Astrocyte (in vitro differentiated cells and primary cell): ENCODE measurements at regions not wholly inside any gene's neighbourhood (a gene's known extent, or its start where the extent isn't known, plus 50 kb on each side); places are given as distances from the start of the nearest gene placed in this dataset.
A peak's percentile ranks its signal among the peaks of the same experiment; 100 is the strongest.

Experiments used
- DNase-seq: peaks from one replicate; pipeline ENCODE4 v3.0.0-alpha.2; 2010; ENCODE audit warnings: low read depth
- FAIRE-seq: peaks from 2 replicates; lab custom pipeline; 2011; peaks lifted over from hg19 to GRCh38; lab: Jason Lieb, UNC
- H2AFZ ChIP-seq: 2 replicates; pipeline ENCODE4 v1.6.0; 2012; ENCODE audit warnings: low read depth, low read length, inconsistent platforms
- H3K27ac ChIP-seq: 2 replicates; pipeline ENCODE4 v1.5.1; 2011; ENCODE audit warnings: low read depth, low read length, inconsistent platforms
- H3K27me3 ChIP-seq: 2 replicates; pipeline ENCODE4 v1.6.0; 2011; ENCODE audit warnings: low read length, inconsistent platforms; ENCODE audit not compliant: insufficient read depth
- H3K36me3 ChIP-seq: 2 replicates; pipeline ENCODE4 v1.5.1; 2011; ENCODE audit warnings: low read length, inconsistent platforms; ENCODE audit not compliant: insufficient read depth
- H3K4me1 ChIP-seq: 2 replicates; pipeline ENCODE4 v1.5.1; 2011; ENCODE audit warnings: low read length, inconsistent platforms; ENCODE audit not compliant: insufficient read depth
- H3K4me2 ChIP-seq: 2 replicates; pipeline ENCODE4 v1.6.0; 2012; ENCODE audit warnings: low read length, inconsistent platforms
- H3K4me3 ChIP-seq: 2 replicates; pipeline ENCODE4 v1.5.1; 2011; ENCODE audit warnings: low read depth, mild to moderate bottlenecking, low read length, inconsistent platforms; ENCODE audit not compliant: insufficient read depth
- H3K79me2 ChIP-seq: 2 replicates; pipeline ENCODE4 v1.6.0; 2012; ENCODE audit warnings: mild to moderate bottlenecking, low read length, inconsistent platforms; ENCODE audit not compliant: insufficient read depth
- H3K9ac ChIP-seq: 2 replicates; pipeline ENCODE4 v1.6.0; 2012; ENCODE audit warnings: mild to moderate bottlenecking, low read length, inconsistent platforms
- H3K9me3 ChIP-seq: 2 replicates; pipeline ENCODE4 v1.5.1; 2012; ENCODE audit warnings: low read depth, mild to moderate bottlenecking, low read length, inconsistent platforms; ENCODE audit not compliant: insufficient read depth
- H4K20me1 ChIP-seq: 2 replicates; pipeline ENCODE4 v1.6.0; 2012; ENCODE audit warnings: low read length, inconsistent platforms; ENCODE audit not compliant: insufficient read depth
- H3K27ac Mint-ChIP-seq: one replicate; pipeline ENCODE4 v1.8.0; 2021; ENCODE audit warnings: mild to moderate bottlenecking, mixed read lengths; ENCODE audit not compliant: unreplicated experiment
- H3K27me3 Mint-ChIP-seq: one replicate; pipeline ENCODE4 v1.8.0; 2021; ENCODE audit warnings: low read depth, mixed read lengths; ENCODE audit not compliant: unreplicated experiment
- H3K36me3 Mint-ChIP-seq: one replicate; pipeline ENCODE4 v1.8.0; 2021; ENCODE audit warnings: low read depth, mixed read lengths; ENCODE audit not compliant: unreplicated experiment
- H3K4me1 Mint-ChIP-seq: one replicate; pipeline ENCODE4 v1.8.0; 2021; ENCODE audit warnings: low read depth, mixed read lengths; ENCODE audit not compliant: unreplicated experiment
- H3K4me3 Mint-ChIP-seq: one replicate; pipeline ENCODE4 v1.8.0; 2021; ENCODE audit warnings: mild to moderate bottlenecking, moderate library complexity, mixed read lengths; ENCODE audit not compliant: unreplicated experiment
- H3K9me3 Mint-ChIP-seq: one replicate; pipeline ENCODE4 v1.8.0; 2021; ENCODE audit warnings: mild to moderate bottlenecking, mixed read lengths; ENCODE audit not compliant: unreplicated experiment
- EZH2 ChIP-seq: IDR thresholded peaks from 2 replicates; pipeline ENCODE4 v1.6.1; 2012; ENCODE audit warnings: mild to moderate bottlenecking, low read length, inconsistent platforms; ENCODE audit not compliant: insufficient read depth
- TF ChIP-seq, protein P1 (sequence below): IDR thresholded peaks from 2 replicates; pipeline ENCODE4 v1.5.1; 2011; ENCODE audit warnings: low read depth, mild to moderate bottlenecking, inconsistent platforms, low read length, moderate library complexity; ENCODE audit not compliant: insufficient read depth

DNA sequence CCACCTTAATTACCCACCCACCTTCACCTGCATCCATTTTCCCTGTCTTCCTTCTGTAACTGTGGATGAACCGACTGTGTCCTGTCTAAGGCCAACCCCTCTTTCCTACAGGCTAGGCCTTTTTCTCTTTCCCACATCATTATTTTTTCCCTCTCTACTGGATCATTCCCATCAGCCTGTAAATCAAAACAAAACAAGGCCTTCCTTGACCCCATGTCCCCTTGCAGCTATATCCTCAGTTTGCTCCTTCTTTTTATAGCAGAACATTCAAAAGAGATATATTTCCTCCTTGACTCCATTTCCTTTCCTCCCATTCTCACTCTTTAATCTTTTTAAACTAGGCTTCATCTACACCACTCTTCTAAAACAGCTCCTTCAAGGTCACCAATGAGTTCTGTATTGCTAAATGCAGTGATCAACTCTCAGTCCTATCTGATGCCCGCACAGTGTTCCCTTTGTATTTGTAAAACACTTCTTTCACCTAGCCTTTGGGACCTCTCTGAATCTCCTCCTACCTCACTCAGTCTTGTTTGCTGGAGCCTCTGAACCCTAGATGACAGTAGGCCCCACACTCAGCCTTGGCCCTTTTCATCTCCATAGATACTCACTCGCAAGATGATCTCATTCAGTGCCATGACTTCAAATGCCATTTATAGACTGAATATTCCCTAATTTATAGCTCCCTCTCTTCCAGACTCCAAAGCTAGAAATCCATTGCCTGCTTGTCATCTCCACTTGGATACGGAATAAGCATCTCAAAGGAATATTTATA is 55.7 kb downstream of the CXCR4 start:
- no peak overlapping the region for H2AFZ ChIP-seq
- no peaks in the 10 kb centered on the region for H3K79me2 ChIP-seq
- H3K9me3 ChIP-seq = no peaks in the 10 kb centered on the region
- Mint-ChIP-seq H3K36me3 (no peaks in the 10 kb centered on the region), H3K27me3 (peaks cover 7% of the 10 kb centered on the region), H3K4me3 (no peak overlapping the region), H3K4me1 (peaks cover 13% of the 10 kb centered on the region), H3K27ac (no peak overlapping the region), H3K9me3 (peaks cover 16% of the 10 kb centered on the region)
- no peaks in the 10 kb centered on the region for H3K27me3 ChIP-seq
- no peak overlapping the region for H3K9ac ChIP-seq
- no peak overlapping the region for H3K4me3 ChIP-seq
- H3K27ac ChIP-seq = no peak overlapping the region
- DNase-seq (no peak), FAIRE-seq (no peak)
- no peaks in the 10 kb centered on the region for H3K4me1 ChIP-seq
- TF ChIP-seq, protein P1, sequence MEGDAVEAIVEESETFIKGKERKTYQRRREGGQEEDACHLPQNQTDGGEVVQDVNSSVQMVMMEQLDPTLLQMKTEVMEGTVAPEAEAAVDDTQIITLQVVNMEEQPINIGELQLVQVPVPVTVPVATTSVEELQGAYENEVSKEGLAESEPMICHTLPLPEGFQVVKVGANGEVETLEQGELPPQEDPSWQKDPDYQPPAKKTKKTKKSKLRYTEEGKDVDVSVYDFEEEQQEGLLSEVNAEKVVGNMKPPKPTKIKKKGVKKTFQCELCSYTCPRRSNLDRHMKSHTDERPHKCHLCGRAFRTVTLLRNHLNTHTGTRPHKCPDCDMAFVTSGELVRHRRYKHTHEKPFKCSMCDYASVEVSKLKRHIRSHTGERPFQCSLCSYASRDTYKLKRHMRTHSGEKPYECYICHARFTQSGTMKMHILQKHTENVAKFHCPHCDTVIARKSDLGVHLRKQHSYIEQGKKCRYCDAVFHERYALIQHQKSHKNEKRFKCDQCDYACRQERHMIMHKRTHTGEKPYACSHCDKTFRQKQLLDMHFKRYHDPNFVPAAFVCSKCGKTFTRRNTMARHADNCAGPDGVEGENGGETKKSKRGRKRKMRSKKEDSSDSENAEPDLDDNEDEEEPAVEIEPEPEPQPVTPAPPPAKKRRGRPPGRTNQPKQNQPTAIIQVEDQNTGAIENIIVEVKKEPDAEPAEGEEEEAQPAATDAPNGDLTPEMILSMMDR = no peak
- TF ChIP-seq EZH2 = no peak
- no peaks in the 10 kb centered on the region for H3K36me3 ChIP-seq
- H4K20me1 ChIP-seq = no peaks in the 10 kb centered on the region
- no peak overlapping the region for H3K4me2 ChIP-seq

DNA sequence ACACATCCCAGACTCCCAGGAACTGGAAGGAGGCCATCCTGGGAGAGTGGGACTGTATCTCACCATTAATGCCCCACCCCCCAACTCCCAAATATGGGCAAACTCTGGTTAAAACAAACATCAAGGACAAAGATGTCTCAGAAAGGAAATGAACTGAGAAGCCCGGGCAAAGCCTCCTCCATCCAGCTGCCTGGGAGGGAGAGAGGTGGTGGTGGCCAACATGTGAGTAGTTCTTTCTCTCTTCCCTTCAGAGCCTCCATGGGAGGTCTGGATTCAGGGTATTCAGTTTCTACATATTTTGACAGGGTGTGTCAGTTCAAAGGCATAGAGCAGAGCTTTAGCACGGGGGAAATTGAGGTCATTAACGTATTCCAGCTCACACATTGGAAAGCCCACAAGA is 57.5 kb downstream of the CXCR4 start:
- Mint-ChIP-seq H3K36me3 (no peaks in the 10 kb centered on the region), H3K27me3 (no peaks in the 10 kb centered on the region), H3K4me3 (no peak overlapping the region), H3K9me3 (peaks cover 16% of the 10 kb centered on the region), H3K4me1 (peaks cover 7% of the 10 kb centered on the region), H3K27ac (no peak overlapping the region)
- no peaks in the 10 kb centered on the region for H3K79me2 ChIP-seq
- H3K4me2 ChIP-seq = no peak overlapping the region
- DNase-seq = peak; percentile 4
- TF ChIP-seq, protein P1 = no peak
- TF ChIP-seq EZH2 = no peak
- H3K27me3 ChIP-seq = no peaks in the 10 kb centered on the region
- no peak for FAIRE-seq
- H2AFZ ChIP-seq = peak overlapping the region; percentile 24
- H3K9me3 ChIP-seq = no peaks in the 10 kb centered on the region
- H3K27ac ChIP-seq = no peak overlapping the region
- H3K4me1 ChIP-seq = no peaks in the 10 kb centered on the region
- H4K20me1 ChIP-seq = no peaks in the 10 kb centered on the region
- H3K9ac ChIP-seq = no peak overlapping the region
- no peak overlapping the region for H3K4me3 ChIP-seq
- H3K36me3 ChIP-seq = no peaks in the 10 kb centered on the region

DNA sequence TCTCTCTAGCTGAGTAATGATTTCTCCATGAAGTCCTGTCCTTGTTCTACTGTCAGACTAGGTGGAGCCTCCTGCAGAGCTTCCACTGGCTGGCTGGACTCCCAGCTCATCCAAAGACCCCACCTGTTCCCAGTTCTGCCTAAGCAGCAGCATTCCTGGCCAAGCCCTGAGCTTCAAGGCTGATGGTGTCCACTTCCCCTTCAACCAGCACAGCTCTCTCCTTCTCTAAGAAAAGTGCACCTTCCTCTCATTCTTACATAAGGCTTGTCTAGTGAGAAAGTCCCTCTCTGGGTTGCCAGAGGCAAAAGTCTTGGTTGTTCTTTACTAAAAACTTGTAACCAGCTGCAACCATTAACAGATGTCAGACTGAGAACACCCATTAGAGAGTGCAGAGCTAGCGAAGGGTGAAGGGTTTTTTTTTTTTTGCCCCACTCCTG is 58.9 kb downstream of the CXCR4 start:
- Histone ChIP-seq H2AFZ (no peak overlapping the region), H3K27ac (no peak overlapping the region), H3K79me2 (no peaks in the 10 kb centered on the region)

More for the DNA sequence above, 58.9 kb downstream of the CXCR4 start:
- Mint-ChIP-seq H3K4me1 (peaks cover 3% of the 10 kb centered on the region), H3K36me3 (no peaks in the 10 kb centered on the region), H3K4me3 (no peak overlapping the region), H3K27me3 (no peaks in the 10 kb centered on the region), H3K27ac (no peak overlapping the region), H3K9me3 (peaks cover 14% of the 10 kb centered on the region)
- Histone ChIP-seq H3K9ac (no peak overlapping the region), H3K4me2 (no peak overlapping the region), H4K20me1 (no peaks in the 10 kb centered on the region), H3K36me3 (no peaks in the 10 kb centered on the region), H3K4me1 (no peaks in the 10 kb centered on the region), H3K4me3 (no peak overlapping the region), H3K9me3 (no peaks in the 10 kb centered on the region), H3K27me3 (no peaks in the 10 kb centered on the region)
- no peak for TF ChIP-seq EZH2
- TF ChIP-seq, protein P1 = no peak
- FAIRE-seq = no peak
- no peak for DNase-seq
